ENCODE measurements at regions not wholly inside any gene's neighbourhood (a gene's known extent, or its start where the extent isn't known, plus 50 kb on each side); places are given as distances from the start of the nearest gene placed in this dataset.

DNA sequence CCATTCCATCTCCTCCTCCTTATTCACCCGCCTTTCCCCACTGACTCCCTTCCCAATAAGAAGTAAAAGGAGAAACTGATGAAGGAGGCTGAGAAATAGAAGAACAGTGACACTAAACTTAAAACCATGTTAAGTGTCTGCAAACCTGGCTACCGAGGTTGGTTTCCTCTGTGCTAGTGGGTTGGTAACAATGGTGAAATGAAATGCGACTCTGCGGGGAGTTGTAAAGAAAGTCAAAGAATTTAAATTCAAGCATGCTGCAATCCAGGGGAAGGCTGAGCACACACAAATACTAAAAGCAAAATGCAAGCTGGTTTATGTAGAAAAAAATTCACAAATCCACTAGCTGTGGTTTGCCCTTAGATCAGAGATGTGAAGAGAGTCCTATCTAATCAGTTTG lies 155.2 kb upstream of the PDE10A start:
- TF ChIP-seq, protein P1, sequence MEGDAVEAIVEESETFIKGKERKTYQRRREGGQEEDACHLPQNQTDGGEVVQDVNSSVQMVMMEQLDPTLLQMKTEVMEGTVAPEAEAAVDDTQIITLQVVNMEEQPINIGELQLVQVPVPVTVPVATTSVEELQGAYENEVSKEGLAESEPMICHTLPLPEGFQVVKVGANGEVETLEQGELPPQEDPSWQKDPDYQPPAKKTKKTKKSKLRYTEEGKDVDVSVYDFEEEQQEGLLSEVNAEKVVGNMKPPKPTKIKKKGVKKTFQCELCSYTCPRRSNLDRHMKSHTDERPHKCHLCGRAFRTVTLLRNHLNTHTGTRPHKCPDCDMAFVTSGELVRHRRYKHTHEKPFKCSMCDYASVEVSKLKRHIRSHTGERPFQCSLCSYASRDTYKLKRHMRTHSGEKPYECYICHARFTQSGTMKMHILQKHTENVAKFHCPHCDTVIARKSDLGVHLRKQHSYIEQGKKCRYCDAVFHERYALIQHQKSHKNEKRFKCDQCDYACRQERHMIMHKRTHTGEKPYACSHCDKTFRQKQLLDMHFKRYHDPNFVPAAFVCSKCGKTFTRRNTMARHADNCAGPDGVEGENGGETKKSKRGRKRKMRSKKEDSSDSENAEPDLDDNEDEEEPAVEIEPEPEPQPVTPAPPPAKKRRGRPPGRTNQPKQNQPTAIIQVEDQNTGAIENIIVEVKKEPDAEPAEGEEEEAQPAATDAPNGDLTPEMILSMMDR (IDR thresholded peaks at IDR 0.05; ENCODE audit: poor library complexity) = no peak
- no peak for TF ChIP-seq EZH2 (IDR thresholded peaks at IDR 0.05; ENCODE audit: borderline replicate concordance)

All from hepatocyte (in vitro differentiated cells).